Astrocyte of the cerebellum (primary cell): ENCODE measurements at regions not wholly inside any gene's neighbourhood (a gene's known extent, or its start where the extent isn't known, plus 50 kb on each side); places are given as distances from the start of the nearest gene placed in this dataset.
"Not testable (repeated sequence)": the region's sequence is repeated elsewhere in the genome, so short reads cannot be mapped to it uniquely, and the experiment has no call there.

Experiments
- DNase-seq: peaks from one replicate; pipeline ENCODE4 v3.0.0-alpha.2; 2011; ENCODE audit warnings: low read depth
- H3K4me3 ChIP-seq: 2 replicates; pipeline ENCODE4 v1.5.1; 2011; ENCODE audit warnings: mild to moderate bottlenecking, low read depth, low read length, moderate library complexity
- CTCF ChIP-seq: IDR thresholded peaks from 2 replicates; pipeline ENCODE4 v1.5.1; 2012; ENCODE audit warnings: low read length, low read depth, moderate library complexity, mild to moderate bottlenecking; ENCODE audit errors: missing control alignments
- in situ Hi-C: cut with HindIII; loops from 2 replicates; pipeline ENCODE4 v1.10.0; 2017; ENCODE audit warnings: low sequenced_read_pairs

GRCh38 chr3:26108846-26109489 lies 319.1 kb downstream of the OXSM start:
- in situ Hi-C loops: no loop called here
- H3K4me3 ChIP-seq: no peak overlapping the region
- no peak for TF ChIP-seq CTCF
- no peak for DNase-seq

GRCh38 chr3:26114851-26115250 lies 325.0 kb downstream of the OXSM start:
- no peak overlapping the region for H3K4me3 ChIP-seq
- TF ChIP-seq CTCF: no peak
- in situ Hi-C loops: no loop called here
- DNase-seq: no peak

- TF ChIP-seq CTCF: no peak
These were observed 328.3 kb downstream of the OXSM start for GRCh38 chr3:26118165-26118564.

GRCh38 chr3:26132942-26133341 lies 343.1 kb downstream of the OXSM start:
- no peak overlapping the region for H3K4me3 ChIP-seq
- no peak for DNase-seq
- in situ Hi-C loops: no loop called here
- no peak for TF ChIP-seq CTCF

More at GRCh38 chr3:26118165-26118564, 328.3 kb downstream of the OXSM start:
- in situ Hi-C loops: no loop called here
- no peak overlapping the region for H3K4me3 ChIP-seq
- no peak for DNase-seq

- DNase-seq: no peak
- TF ChIP-seq CTCF: no peak
- no peak overlapping the region for H3K4me3 ChIP-seq
- in situ Hi-C loops: no loop called here
These were observed 351.4 kb downstream of the OXSM start for GRCh38 chr3:26141296-26141695.

GRCh38 chr3:26145769-26146168 lies 355.9 kb downstream of the OXSM start:
- no peak for DNase-seq
- in situ Hi-C loops: no loop called here
- no peak for TF ChIP-seq CTCF
- H3K4me3 ChIP-seq: no peak overlapping the region

GRCh38 chr3:26157428-26157827 lies 367.5 kb downstream of the OXSM start:
- DNase-seq, in situ Hi-C loops, H3K4me3 ChIP-seq: not testable (repeated sequence)
